ENCODE measurements at regions not wholly inside any gene's neighbourhood (a gene's known extent, or its start where the extent isn't known, plus 50 kb on each side); places are given as distances from the start of the nearest gene placed in this dataset.

- no peaks in the 10 kb centered on the region for H3K36me3 ChIP-seq (replicated peaks)
- no peak overlapping the region for H3K27ac ChIP-seq
- H3K27me3 ChIP-seq (replicated peaks) = no peaks in the 10 kb centered on the region
- H3K4me3 ChIP-seq (ENCODE audit: low read depth, low read length) = no peak overlapping the region
- peak; percentile 5 for DNase-seq
- in situ Hi-C loops (cut with HindIII; ENCODE audit: low pct_ligation_motif_present, low sequenced_read_pairs) = no loop called here
- TF ChIP-seq CTCF (IDR thresholded peaks at IDR 0.05; ENCODE audit: low read depth, low read length, missing control alignments) = no peak
Measured at GRCh38 chr1:72635719-72636118, 353.4 kb upstream of the NEGR1 start.

GRCh38 chr1:72634946-72635345 is 352.6 kb upstream of the NEGR1 start:
- no peaks in the 10 kb centered on the region for H3K27me3 ChIP-seq (replicated peaks)

GRCh38 chr1:72631449-72631848 is 349.1 kb upstream of the NEGR1 start:
- no peaks in the 10 kb centered on the region for H3K36me3 ChIP-seq (replicated peaks)
- H3K27ac ChIP-seq = no peak overlapping the region
- TF ChIP-seq CTCF (IDR thresholded peaks at IDR 0.05; ENCODE audit: low read depth, low read length, missing control alignments) = no peak
- no peak overlapping the region for H3K4me3 ChIP-seq (ENCODE audit: low read depth, low read length)
- H3K27me3 ChIP-seq (replicated peaks) = no peaks in the 10 kb centered on the region
- in situ Hi-C loops (cut with HindIII; ENCODE audit: low pct_ligation_motif_present, low sequenced_read_pairs) = no loop called here
- DNase-seq = no peak

More at GRCh38 chr1:72634946-72635345, 352.6 kb upstream of the NEGR1 start:
- Histone ChIP-seq H3K4me3 (ENCODE audit: low read depth, low read length) (no peak overlapping the region), H3K36me3 (replicated peaks) (no peaks in the 10 kb centered on the region), H3K27ac (no peak overlapping the region)
- DNase-seq = no peak
- in situ Hi-C loops (cut with HindIII; ENCODE audit: low pct_ligation_motif_present, low sequenced_read_pairs) = no loop called here
- TF ChIP-seq CTCF (IDR thresholded peaks at IDR 0.05; ENCODE audit: low read depth, low read length, missing control alignments) = no peak

- Histone ChIP-seq H3K4me3 (ENCODE audit: low read depth, low read length) (peak overlapping the region; percentile 32), H3K27me3 (replicated peaks) (no peaks in the 10 kb centered on the region), H3K27ac (no peak overlapping the region), H3K36me3 (replicated peaks) (no peaks in the 10 kb centered on the region)
- peak; percentile 59 for TF ChIP-seq CTCF (IDR thresholded peaks at IDR 0.05; ENCODE audit: low read depth, low read length, missing control alignments)
- peak; percentile 18 for DNase-seq
- in situ Hi-C loops (cut with HindIII; ENCODE audit: low pct_ligation_motif_present, low sequenced_read_pairs) = no loop called here
Measured at GRCh38 chr1:72623299-72623708, 341.0 kb upstream of the NEGR1 start.

- Histone ChIP-seq H3K27ac (no peak overlapping the region), H3K36me3 (replicated peaks) (no peaks in the 10 kb centered on the region), H3K27me3 (replicated peaks) (no peaks in the 10 kb centered on the region), H3K4me3 (ENCODE audit: low read depth, low read length) (no peak overlapping the region)
- no peak for TF ChIP-seq CTCF (IDR thresholded peaks at IDR 0.05; ENCODE audit: low read depth, low read length, missing control alignments)
- in situ Hi-C loops (cut with HindIII; ENCODE audit: low pct_ligation_motif_present, low sequenced_read_pairs) = no loop called here
- no peak for DNase-seq
Measured at GRCh38 chr1:72620453-72620852, 338.1 kb upstream of the NEGR1 start.

GRCh38 chr1:72606216-72606810 is 324.0 kb upstream of the NEGR1 start:
- TF ChIP-seq CTCF (IDR thresholded peaks at IDR 0.05; ENCODE audit: low read depth, low read length, missing control alignments) = no peak
- Histone ChIP-seq H3K36me3 (replicated peaks) (no peaks in the 10 kb centered on the region), H3K27me3 (replicated peaks) (no peaks in the 10 kb centered on the region), H3K4me3 (ENCODE audit: low read depth, low read length) (no peak overlapping the region), H3K27ac (no peak overlapping the region)
- in situ Hi-C loops (cut with HindIII; ENCODE audit: low pct_ligation_motif_present, low sequenced_read_pairs) = no loop called here
- no peak for DNase-seq
